ENCODE measurements at regions not wholly inside any gene's neighbourhood (a gene's known extent, or its start where the extent isn't known, plus 50 kb on each side); places are given as distances from the start of the nearest gene placed in this dataset.

GRCh38 chr3:118089563-118089962 lies 945.1 kb downstream of the IGSF11 start:
- H3K27me3 ChIP-seq (ENCODE audit: control insufficient read depth, insufficient read depth, low read length), result no peaks in the 10 kb centered on the region
- H3K36me3 ChIP-seq (ENCODE audit: control insufficient read depth, low read depth, low read length), result no peaks in the 10 kb centered on the region
- H3K4me1 ChIP-seq (ENCODE audit: control insufficient read depth, low read depth, low read length), result no peaks in the 10 kb centered on the region
- H3K9ac ChIP-seq (ENCODE audit: low read length), result no peak overlapping the region
- peaks cover 17% of the 10 kb centered on the region for H3K9me3 ChIP-seq (ENCODE audit: control insufficient read depth, low read depth, low read length)
- no peak overlapping the region for H3K4me3 ChIP-seq (ENCODE audit: low read length)
- no peak overlapping the region for H3K27ac ChIP-seq (ENCODE audit: low read length)

DNA sequence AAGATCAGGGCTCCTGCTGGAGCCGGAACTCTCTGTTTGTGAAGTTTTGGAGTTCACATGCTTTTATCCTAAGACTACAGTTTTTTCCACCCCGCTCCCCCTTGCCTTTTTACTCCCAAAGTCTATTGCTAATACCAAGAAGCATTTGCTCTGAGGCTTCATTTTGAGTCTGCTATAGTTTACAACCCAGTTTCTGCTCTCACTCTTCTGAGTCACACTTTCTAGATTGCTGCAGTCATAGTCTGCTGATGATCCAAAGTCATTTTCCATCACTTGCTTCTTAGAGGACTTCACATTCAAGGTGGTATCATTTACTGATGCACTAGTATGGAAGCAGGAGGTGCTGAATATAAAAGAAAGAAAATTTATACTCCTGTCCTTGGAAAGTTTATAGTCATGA lies 937.4 kb downstream of the IGSF11 start:
- Histone ChIP-seq H3K4me3 (ENCODE audit: low read length) (no peak overlapping the region), H3K27me3 (ENCODE audit: control insufficient read depth, insufficient read depth, low read length) (no peaks in the 10 kb centered on the region), H3K4me1 (ENCODE audit: control insufficient read depth, low read depth, low read length) (no peaks in the 10 kb centered on the region), H3K9ac (ENCODE audit: low read length) (no peak overlapping the region), H3K9me3 (ENCODE audit: control insufficient read depth, low read depth, low read length) (peaks cover 11% of the 10 kb centered on the region), H3K27ac (ENCODE audit: low read length) (no peak overlapping the region), H3K36me3 (ENCODE audit: control insufficient read depth, low read depth, low read length) (no peaks in the 10 kb centered on the region)

DNA sequence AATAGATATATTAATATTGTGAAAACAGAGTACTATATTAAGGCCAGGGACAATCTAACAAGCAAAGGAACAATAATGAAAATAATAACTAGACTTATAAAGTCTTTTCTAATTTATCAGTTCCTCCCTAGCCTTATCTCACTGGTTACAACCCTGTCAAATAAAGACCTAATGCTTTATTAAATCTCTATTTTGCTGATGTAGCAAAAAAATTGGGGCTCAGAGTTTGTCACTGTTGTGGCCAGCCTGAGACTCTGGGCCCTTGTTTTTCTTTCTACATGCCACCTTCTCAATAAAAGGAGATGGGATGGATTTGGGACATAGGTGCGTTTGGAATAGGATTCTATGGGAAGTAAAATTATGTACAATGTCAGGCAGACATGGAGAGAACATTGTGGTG lies 937.0 kb downstream of the IGSF11 start:
- no peak overlapping the region for H3K9ac ChIP-seq (ENCODE audit: low read length)
- H3K4me3 ChIP-seq (ENCODE audit: low read length), result no peak overlapping the region
- H3K36me3 ChIP-seq (ENCODE audit: control insufficient read depth, low read depth, low read length), result no peaks in the 10 kb centered on the region
- H3K27me3 ChIP-seq (ENCODE audit: control insufficient read depth, insufficient read depth, low read length), result no peaks in the 10 kb centered on the region
- H3K9me3 ChIP-seq (ENCODE audit: control insufficient read depth, low read depth, low read length), result peaks cover 7% of the 10 kb centered on the region
- no peaks in the 10 kb centered on the region for H3K4me1 ChIP-seq (ENCODE audit: control insufficient read depth, low read depth, low read length)
- H3K27ac ChIP-seq (ENCODE audit: low read length), result no peak overlapping the region

GRCh38 chr3:118098827-118099226 lies 935.8 kb downstream of the IGSF11 start:
- H3K9me3 ChIP-seq (ENCODE audit: control insufficient read depth, low read depth, low read length), result peaks cover under 1% of the 10 kb centered on the region
- no peak overlapping the region for H3K4me3 ChIP-seq (ENCODE audit: low read length)
- no peaks in the 10 kb centered on the region for H3K36me3 ChIP-seq (ENCODE audit: control insufficient read depth, low read depth, low read length)
- H3K27ac ChIP-seq (ENCODE audit: low read length), result no peak overlapping the region
- no peaks in the 10 kb centered on the region for H3K27me3 ChIP-seq (ENCODE audit: control insufficient read depth, insufficient read depth, low read length)
- H3K4me1 ChIP-seq (ENCODE audit: control insufficient read depth, low read depth, low read length), result no peaks in the 10 kb centered on the region
- H3K9ac ChIP-seq (ENCODE audit: low read length), result no peak overlapping the region

- no peak overlapping the region for H3K27ac ChIP-seq (ENCODE audit: low read length)
- H3K36me3 ChIP-seq (ENCODE audit: control insufficient read depth, low read depth, low read length), result no peaks in the 10 kb centered on the region
- H3K9me3 ChIP-seq (ENCODE audit: control insufficient read depth, low read depth, low read length), result no peaks in the 10 kb centered on the region
- H3K9ac ChIP-seq (ENCODE audit: low read length), result no peak overlapping the region
- H3K4me3 ChIP-seq (ENCODE audit: low read length), result no peak overlapping the region
- no peaks in the 10 kb centered on the region for H3K27me3 ChIP-seq (ENCODE audit: control insufficient read depth, insufficient read depth, low read length)
- no peaks in the 10 kb centered on the region for H3K4me1 ChIP-seq (ENCODE audit: control insufficient read depth, low read depth, low read length)
Measured at GRCh38 chr3:118101891-118102290, 932.8 kb downstream of the IGSF11 start.

DNA sequence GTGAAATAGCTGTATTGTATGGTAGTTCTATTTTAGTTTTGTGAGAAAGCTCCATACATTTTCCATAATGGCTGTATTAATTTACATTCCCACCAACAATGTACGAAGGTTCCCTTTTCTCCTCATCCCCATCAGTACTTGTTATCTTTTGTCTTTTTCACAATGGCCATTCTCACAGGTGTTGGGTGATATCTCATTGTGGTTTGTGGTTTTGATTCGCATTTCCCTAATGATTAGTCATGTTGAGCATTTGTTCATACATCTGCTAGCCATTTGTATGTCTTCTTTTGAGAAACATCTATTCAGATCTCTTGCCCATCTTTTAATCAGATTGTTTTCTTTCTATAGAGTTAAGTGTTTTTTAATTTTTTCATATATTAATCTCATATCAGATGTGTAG lies 931.9 kb downstream of the IGSF11 start:
- Histone ChIP-seq H3K27me3 (ENCODE audit: control insufficient read depth, insufficient read depth, low read length) (no peaks in the 10 kb centered on the region), H3K36me3 (ENCODE audit: control insufficient read depth, low read depth, low read length) (no peaks in the 10 kb centered on the region), H3K9ac (ENCODE audit: low read length) (no peak overlapping the region), H3K4me3 (ENCODE audit: low read length) (no peak overlapping the region), H3K27ac (ENCODE audit: low read length) (no peak overlapping the region), H3K9me3 (ENCODE audit: control insufficient read depth, low read depth, low read length) (no peaks in the 10 kb centered on the region), H3K4me1 (ENCODE audit: control insufficient read depth, low read depth, low read length) (no peaks in the 10 kb centered on the region)

- peaks cover 20% of the 10 kb centered on the region for H3K4me1 ChIP-seq (ENCODE audit: control insufficient read depth, low read depth, low read length)
- no peak overlapping the region for H3K4me3 ChIP-seq (ENCODE audit: low read length)
- H3K27me3 ChIP-seq (ENCODE audit: control insufficient read depth, insufficient read depth, low read length), result no peaks in the 10 kb centered on the region
- no peaks in the 10 kb centered on the region for H3K9me3 ChIP-seq (ENCODE audit: control insufficient read depth, low read depth, low read length)
- H3K9ac ChIP-seq (ENCODE audit: low read length), result no peak overlapping the region
- H3K27ac ChIP-seq (ENCODE audit: low read length), result no peak overlapping the region
- H3K36me3 ChIP-seq (ENCODE audit: control insufficient read depth, low read depth, low read length), result no peaks in the 10 kb centered on the region
Measured at GRCh38 chr3:118108201-118108600, 926.4 kb downstream of the IGSF11 start.

GRCh38 chr3:118108769-118109168 lies 925.9 kb downstream of the IGSF11 start:
- Histone ChIP-seq H3K4me1 (ENCODE audit: control insufficient read depth, low read depth, low read length) (peaks cover 20% of the 10 kb centered on the region), H3K9ac (ENCODE audit: low read length) (no peak overlapping the region), H3K4me3 (ENCODE audit: low read length) (no peak overlapping the region), H3K27me3 (ENCODE audit: control insufficient read depth, insufficient read depth, low read length) (no peaks in the 10 kb centered on the region), H3K27ac (ENCODE audit: low read length) (no peak overlapping the region), H3K9me3 (ENCODE audit: control insufficient read depth, low read depth, low read length) (no peaks in the 10 kb centered on the region), H3K36me3 (ENCODE audit: control insufficient read depth, low read depth, low read length) (no peaks in the 10 kb centered on the region)

DNA sequence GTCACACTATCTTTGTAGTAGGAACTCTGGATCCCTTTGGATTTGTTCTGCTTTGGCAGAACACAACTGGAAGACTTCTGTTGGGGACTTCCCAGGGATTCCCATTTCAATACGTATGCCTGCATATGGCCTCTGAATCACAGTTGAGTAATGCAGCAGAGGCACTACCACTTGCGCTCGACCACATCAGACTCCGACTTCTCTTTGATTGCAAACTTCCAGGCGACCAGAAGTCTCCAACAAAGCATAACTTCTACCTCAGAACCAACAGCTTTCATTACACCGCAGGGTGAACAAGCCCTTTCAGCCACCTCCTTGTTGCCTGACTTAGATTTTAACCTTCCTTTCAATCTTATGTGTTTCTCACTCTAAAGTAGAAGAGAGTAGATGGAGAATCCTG lies 924.4 kb downstream of the IGSF11 start:
- Histone ChIP-seq H3K4me3 (ENCODE audit: low read length) (no peak overlapping the region), H3K27ac (ENCODE audit: low read length) (peak overlapping the region; percentile 16), H3K9me3 (ENCODE audit: control insufficient read depth, low read depth, low read length) (no peaks in the 10 kb centered on the region), H3K9ac (ENCODE audit: low read length) (no peak overlapping the region), H3K27me3 (ENCODE audit: control insufficient read depth, insufficient read depth, low read length) (no peaks in the 10 kb centered on the region), H3K4me1 (ENCODE audit: control insufficient read depth, low read depth, low read length) (peaks cover 20% of the 10 kb centered on the region), H3K36me3 (ENCODE audit: control insufficient read depth, low read depth, low read length) (no peaks in the 10 kb centered on the region)

DNA sequence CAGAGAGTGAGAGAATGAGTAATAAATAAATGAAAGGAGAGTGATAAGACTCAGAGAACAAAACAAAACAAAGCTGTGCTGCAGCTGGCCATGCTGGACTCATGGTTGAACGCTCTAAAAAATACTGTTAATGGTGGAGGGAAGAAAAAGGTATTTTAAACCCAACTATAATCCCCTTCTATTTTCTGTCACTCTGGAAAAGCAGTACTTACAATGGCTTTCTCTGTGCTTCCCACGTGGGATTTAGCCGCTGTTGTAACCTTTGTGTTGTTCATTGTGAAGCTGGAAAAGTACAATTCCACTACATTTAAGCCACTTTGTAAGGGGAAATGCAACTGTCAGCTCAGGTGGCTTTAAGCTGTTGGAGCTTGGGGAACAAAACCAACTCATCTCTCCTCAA lies 917.7 kb downstream of the IGSF11 start:
- no peaks in the 10 kb centered on the region for H3K36me3 ChIP-seq (ENCODE audit: control insufficient read depth, low read depth, low read length)
- H3K9me3 ChIP-seq (ENCODE audit: control insufficient read depth, low read depth, low read length), result no peaks in the 10 kb centered on the region
- peak overlapping the region; percentile 33 for H3K27ac ChIP-seq (ENCODE audit: low read length)
- no peak overlapping the region for H3K9ac ChIP-seq (ENCODE audit: low read length)
- H3K4me3 ChIP-seq (ENCODE audit: low read length), result no peak overlapping the region
- H3K4me1 ChIP-seq (ENCODE audit: control insufficient read depth, low read depth, low read length), result peaks cover 18% of the 10 kb centered on the region
- no peaks in the 10 kb centered on the region for H3K27me3 ChIP-seq (ENCODE audit: control insufficient read depth, insufficient read depth, low read length)

DNA sequence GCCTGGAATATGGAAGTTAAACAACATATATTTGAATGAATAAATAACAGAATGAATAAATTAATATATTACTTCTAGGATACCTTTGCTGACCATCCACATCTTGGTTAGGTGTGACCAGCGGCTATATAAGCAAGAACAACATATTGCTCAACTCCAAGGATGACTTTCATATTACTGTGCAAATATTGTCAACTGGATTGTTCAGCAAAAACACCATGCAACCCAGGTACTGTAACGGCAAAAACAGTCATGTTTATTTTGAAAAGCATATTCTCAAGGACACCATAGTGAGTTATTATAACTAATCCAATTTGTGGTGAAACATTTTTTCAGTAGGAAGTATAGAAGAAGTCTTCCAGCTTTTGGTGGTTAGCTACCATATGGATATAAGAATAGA lies 907.9 kb downstream of the IGSF11 start:
- Histone ChIP-seq H3K27me3 (ENCODE audit: control insufficient read depth, insufficient read depth, low read length) (no peaks in the 10 kb centered on the region), H3K4me3 (ENCODE audit: low read length) (no peak overlapping the region), H3K36me3 (ENCODE audit: control insufficient read depth, low read depth, low read length) (no peaks in the 10 kb centered on the region), H3K27ac (ENCODE audit: low read length) (no peak overlapping the region), H3K9me3 (ENCODE audit: control insufficient read depth, low read depth, low read length) (no peaks in the 10 kb centered on the region), H3K4me1 (ENCODE audit: control insufficient read depth, low read depth, low read length) (no peaks in the 10 kb centered on the region), H3K9ac (ENCODE audit: low read length) (no peak overlapping the region)

GRCh38 chr3:118127992-118128391 lies 906.7 kb downstream of the IGSF11 start:
- no peak overlapping the region for H3K4me3 ChIP-seq (ENCODE audit: low read length)
- H3K27me3 ChIP-seq (ENCODE audit: control insufficient read depth, insufficient read depth, low read length), result no peaks in the 10 kb centered on the region
- H3K27ac ChIP-seq (ENCODE audit: low read length), result no peak overlapping the region
- no peaks in the 10 kb centered on the region for H3K9me3 ChIP-seq (ENCODE audit: control insufficient read depth, low read depth, low read length)
- no peaks in the 10 kb centered on the region for H3K4me1 ChIP-seq (ENCODE audit: control insufficient read depth, low read depth, low read length)
- no peaks in the 10 kb centered on the region for H3K36me3 ChIP-seq (ENCODE audit: control insufficient read depth, low read depth, low read length)
- H3K9ac ChIP-seq (ENCODE audit: low read length), result no peak overlapping the region

Data from iPS-18a (cell line).